B cell (primary cell): ENCODE measurements at regions not wholly inside any gene's neighbourhood (a gene's known extent, or its start where the extent isn't known, plus 50 kb on each side); places are given as distances from the start of the nearest gene placed in this dataset.

Source experiments
- EZH2 ChIP-seq: IDR thresholded peaks from 2 replicates; pipeline ENCODE4 v1.6.1; 2012; ENCODE audit warnings: borderline replicate concordance, low read depth, mild to moderate bottlenecking, moderate library complexity, low read length; ENCODE audit not compliant: insufficient read depth, poor library complexity, severe bottlenecking
- TF ChIP-seq, protein P1 (sequence below): fragments of 200-600 bp; IDR thresholded peaks from one replicate; pipeline ENCODE4 v1.8.0; 2022; ENCODE audit warnings: antibody characterized with exemption, mild to moderate bottlenecking

DNA sequence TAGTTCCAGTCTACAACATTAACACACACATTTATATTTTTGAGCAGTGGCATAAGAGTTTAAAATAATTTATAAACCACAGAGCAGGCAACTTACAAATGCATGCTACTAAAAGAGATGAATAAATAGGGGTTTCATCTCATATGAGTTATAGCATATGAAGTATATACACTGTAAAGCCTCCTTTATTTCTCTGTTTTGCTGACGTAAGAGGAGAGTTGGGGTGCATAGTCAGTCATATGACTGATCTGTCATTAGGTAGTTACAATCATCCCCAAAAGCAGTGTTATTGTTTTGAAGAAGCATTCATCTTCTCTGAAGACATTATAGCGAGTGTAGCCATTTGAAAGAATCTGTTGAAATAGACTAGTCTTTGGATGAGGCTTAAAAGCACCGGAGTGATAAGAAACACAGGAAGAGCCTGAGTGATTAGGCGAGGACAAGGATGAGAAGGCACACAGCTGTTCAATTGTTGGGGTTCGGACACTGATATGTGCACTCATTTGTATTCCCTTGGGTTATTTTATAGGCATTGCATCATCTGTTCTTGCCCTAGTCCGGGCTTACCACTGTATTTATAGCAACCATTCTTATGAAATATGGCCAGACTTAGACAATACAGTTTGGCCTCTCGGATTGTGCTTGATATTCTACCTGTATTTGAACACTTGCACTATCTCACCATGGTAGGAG is 325.7 kb downstream of the SAMD5 start:
- TF ChIP-seq, protein P1, sequence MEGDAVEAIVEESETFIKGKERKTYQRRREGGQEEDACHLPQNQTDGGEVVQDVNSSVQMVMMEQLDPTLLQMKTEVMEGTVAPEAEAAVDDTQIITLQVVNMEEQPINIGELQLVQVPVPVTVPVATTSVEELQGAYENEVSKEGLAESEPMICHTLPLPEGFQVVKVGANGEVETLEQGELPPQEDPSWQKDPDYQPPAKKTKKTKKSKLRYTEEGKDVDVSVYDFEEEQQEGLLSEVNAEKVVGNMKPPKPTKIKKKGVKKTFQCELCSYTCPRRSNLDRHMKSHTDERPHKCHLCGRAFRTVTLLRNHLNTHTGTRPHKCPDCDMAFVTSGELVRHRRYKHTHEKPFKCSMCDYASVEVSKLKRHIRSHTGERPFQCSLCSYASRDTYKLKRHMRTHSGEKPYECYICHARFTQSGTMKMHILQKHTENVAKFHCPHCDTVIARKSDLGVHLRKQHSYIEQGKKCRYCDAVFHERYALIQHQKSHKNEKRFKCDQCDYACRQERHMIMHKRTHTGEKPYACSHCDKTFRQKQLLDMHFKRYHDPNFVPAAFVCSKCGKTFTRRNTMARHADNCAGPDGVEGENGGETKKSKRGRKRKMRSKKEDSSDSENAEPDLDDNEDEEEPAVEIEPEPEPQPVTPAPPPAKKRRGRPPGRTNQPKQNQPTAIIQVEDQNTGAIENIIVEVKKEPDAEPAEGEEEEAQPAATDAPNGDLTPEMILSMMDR: no peak
- no peak for TF ChIP-seq EZH2
